Keratinocyte (primary cell): ENCODE measurements at regions not wholly inside any gene's neighbourhood (a gene's known extent, or its start where the extent isn't known, plus 50 kb on each side); places are given as distances from the start of the nearest gene placed in this dataset.

Experiments used
- DNase-seq: peaks from one replicate; pipeline ENCODE4 v3.0.0-alpha.2; 2011; ENCODE audit warnings: low read depth, missing footprints, low spot score
- FAIRE-seq: peaks from 2 replicates; lab custom pipeline; 2011; peaks lifted over from hg19 to GRCh38; lab: Jason Lieb, UNC
- H2AFZ ChIP-seq: 2 replicates; pipeline ENCODE4 v1.6.0; 2012; ENCODE audit warnings: low read length, control low read depth, inconsistent platforms; ENCODE audit not compliant: control insufficient read depth
- H3K27ac ChIP-seq: 2 replicates; pipeline ENCODE4 v1.5.1; 2011; ENCODE audit warnings: low read length; ENCODE audit not compliant: control insufficient read depth, insufficient read depth
- H3K27me3 ChIP-seq: 3 replicates; pipeline ENCODE4 v1.6.0; 2011; ENCODE audit warnings: low read length; ENCODE audit not compliant: control insufficient read depth, insufficient read depth; ENCODE audit errors: extremely low read depth
- H3K36me3 ChIP-seq, 2 experiments: 2 replicates in 1 of 2; 3 replicates in 1 of 2; pipeline ENCODE4 v1.5.1; 2011; ENCODE audit warnings: low read length in 2 of 2, mild to moderate bottlenecking in 1 of 2; ENCODE audit not compliant: control insufficient read depth in 2 of 2, insufficient read depth in 2 of 2; ENCODE audit errors: extremely low read depth in 1 of 2
- H3K4me1 ChIP-seq: 3 replicates; pipeline ENCODE4 v1.5.1; 2011; ENCODE audit warnings: low read length; ENCODE audit not compliant: control insufficient read depth, insufficient read depth; ENCODE audit errors: extremely low read depth
- H3K4me2 ChIP-seq: 3 replicates; pipeline ENCODE4 v1.6.0; 2011; ENCODE audit warnings: low read depth, low read length; ENCODE audit not compliant: control insufficient read depth, insufficient read depth; ENCODE audit errors: extremely low read depth
- H3K4me3 ChIP-seq, 3 experiments: fragments of 200-600 bp in 1 of 3; sonication (generic) in 1 of 3; 2 replicates in 2 of 3; 3 replicates in 1 of 3; pipeline ENCODE4 v1.5.1; 2011 to 2016; ENCODE audit warnings: low read length in 3 of 3, mild to moderate bottlenecking in 3 of 3, control low read depth in 2 of 3, inconsistent platforms in 1 of 3, low read depth in 1 of 3, mixed read lengths in 1 of 3, mixed run types in 1 of 3, moderate library complexity in 1 of 3; ENCODE audit not compliant: control insufficient read depth in 2 of 3, insufficient read depth in 2 of 3; ENCODE audit errors: extremely low read depth in 1 of 3
- H3K79me2 ChIP-seq: 2 replicates; pipeline ENCODE4 v1.6.0; 2012; ENCODE audit warnings: low read length; ENCODE audit not compliant: control insufficient read depth, insufficient read depth
- H3K9ac ChIP-seq: 3 replicates; pipeline ENCODE4 v1.6.0; 2011; ENCODE audit warnings: low read length; ENCODE audit not compliant: control insufficient read depth, insufficient read depth; ENCODE audit errors: extremely low read depth
- H3K9me1 ChIP-seq: 3 replicates; pipeline ENCODE4 v1.6.0; 2011; ENCODE audit warnings: low read length; ENCODE audit not compliant: control insufficient read depth, insufficient read depth; ENCODE audit errors: extremely low read depth
- H3K9me3 ChIP-seq: 2 replicates; pipeline ENCODE4 v1.5.1; 2012; ENCODE audit warnings: low read depth, low read length; ENCODE audit not compliant: control insufficient read depth
- H4K20me1 ChIP-seq: 3 replicates; pipeline ENCODE4 v1.6.0; 2011; ENCODE audit warnings: low read length; ENCODE audit not compliant: control insufficient read depth, insufficient read depth; ENCODE audit errors: extremely low read depth
- CTCF ChIP-seq, 3 experiments: IDR thresholded peaks in 1 of 3; conservative IDR thresholded peaks in 1 of 3; optimal IDR thresholded peaks in 1 of 3; 2 replicates in 2 of 3; 3 replicates in 1 of 3; pipeline versions ENCODE3 to v1.5.1; 2011; ENCODE audit warnings: low read length in 3 of 3, mild to moderate bottlenecking in 3 of 3, moderate library complexity in 2 of 3, control low read depth in 1 of 3, inconsistent platforms in 1 of 3; ENCODE audit not compliant: insufficient read depth in 2 of 3; ENCODE audit errors: extremely low read depth in 1 of 3
- EZH2 ChIP-seq: IDR thresholded peaks from one replicate; pipeline ENCODE4 v1.6.1; 2012; ENCODE audit warnings: inconsistent platforms, mild to moderate bottlenecking, low read length, moderate library complexity
- dilution Hi-C: fragments of 300-500 bp; cut with MboI; formaldehyde crosslinking; loops from one replicate; pipeline ENCODE4 v1.7.0; 2020; ENCODE audit warnings: low sequenced_read_pairs; ENCODE audit not compliant: extremely low pct_ligation_motif_present

- Histone ChIP-seq H3K27me3 (no peaks in the 10 kb centered on the region), H3K4me2 (peak overlapping the region; percentile 91), H3K4me3 (peak overlapping the region in 2 of 3 experiments; percentile 50 to 60), H3K79me2 (no peaks in the 10 kb centered on the region), H3K9me3 (no peaks in the 10 kb centered on the region), H3K9ac (peak overlapping the region; percentile 68), H3K27ac (peak overlapping the region; percentile 94), H3K4me1 (peaks cover 21% of the 10 kb centered on the region), H3K36me3 (no peaks in the 10 kb centered on the region), H4K20me1 (no peaks in the 10 kb centered on the region), H2AFZ (peak overlapping the region; percentile 87), H3K9me1 (no peaks in the 10 kb centered on the region)
- peak; percentile 36 for DNase-seq
- dilution Hi-C loops, result no loop called here
- FAIRE-seq, result peak; percentile 86
- TF ChIP-seq CTCF (optimal IDR thresholded peaks at IDR 0.05 in 1 of 3, IDR thresholded peaks at IDR 0.05 in 1 of 3, conservative IDR thresholded peaks at IDR 0.05 in 1 of 3; ENCODE audit: extremely low read depth in 1 of 3, insufficient read depth in 2 of 3, low read length in 3 of 3) (no peak), EZH2 (no peak)
Measured at GRCh38 chr5:99061711-99062110, 132.9 kb upstream of the CHD1 start.

GRCh38 chr5:99061299-99061698 is 132.5 kb upstream of the CHD1 start:
- Histone ChIP-seq H3K79me2 (no peaks in the 10 kb centered on the region), H3K4me1 (peaks cover 21% of the 10 kb centered on the region), H3K9ac (peak overlapping the region; percentile 68), H3K27me3 (no peaks in the 10 kb centered on the region), H2AFZ (peak overlapping the region; percentile 87), H4K20me1 (no peaks in the 10 kb centered on the region), H3K4me3 (peak overlapping the region in 2 of 3 experiments; percentile 50 to 60), H3K27ac (peak overlapping the region; percentile 94), H3K9me3 (no peaks in the 10 kb centered on the region), H3K9me1 (no peaks in the 10 kb centered on the region), H3K36me3 (no peaks in the 10 kb centered on the region), H3K4me2 (peak overlapping the region; percentile 91)
- TF ChIP-seq EZH2, result no peak
- TF ChIP-seq CTCF (optimal IDR thresholded peaks at IDR 0.05 in 1 of 3, IDR thresholded peaks at IDR 0.05 in 1 of 3, conservative IDR thresholded peaks at IDR 0.05 in 1 of 3; ENCODE audit: extremely low read depth in 1 of 3, insufficient read depth in 2 of 3, low read length in 3 of 3), result no peak
- no peak for FAIRE-seq
- dilution Hi-C loops, result no loop called here
- no peak for DNase-seq
